SK-N-SH treated with all-trans-retinoic acid at 6 μM for 48 hours (cell line): ENCODE measurements at regions not wholly inside any gene's neighbourhood (a gene's known extent, or its start where the extent isn't known, plus 50 kb on each side); places are given as distances from the start of the nearest gene placed in this dataset.

ENCODE experiments used
- ARNTL ChIP-seq: fragments of 450-650 bp; formaldehyde crosslinking; IDR thresholded peaks from 2 replicates; pipeline ENCODE4 v1.5.0; 2020; ENCODE audit warnings: low read depth, mild to moderate bottlenecking, moderate library complexity, borderline replicate concordance
- BACH2 ChIP-seq: fragments of 250-450 bp; sonication (Bioruptor Pico); IDR thresholded peaks from 2 replicates; pipeline ENCODE4 v1.9.0; 2021; ENCODE audit warnings: mild to moderate bottlenecking, borderline replicate concordance
- CREB5 ChIP-seq: fragments of 250-450 bp; sonication (Bioruptor Pico); IDR thresholded peaks from 2 replicates; pipeline ENCODE4 v1.5.1; 2020; ENCODE audit warnings: low read depth, mild to moderate bottlenecking, moderate library complexity
- CSDC2 ChIP-seq: fragments of 250-450 bp; sonication (Bioruptor Pico); IDR thresholded peaks from 2 replicates; pipeline ENCODE4 v1.5.0; 2020; ENCODE audit warnings: mild to moderate bottlenecking, moderate library complexity
- ISL1 ChIP-seq: fragments of 250-450 bp; sonication (Bioruptor Pico); IDR thresholded peaks from 2 replicates; pipeline ENCODE4 v2.1.2; 2022; ENCODE audit warnings: mild to moderate bottlenecking, moderate library complexity
- OSR1 ChIP-seq: fragments of 250-450 bp; sonication (Bioruptor Pico); IDR thresholded peaks from 2 replicates; pipeline ENCODE4 v1.8.0; 2022; ENCODE audit warnings: moderate library complexity, mild to moderate bottlenecking, inconsistent platforms
- RARB ChIP-seq: fragments of 250-450 bp; sonication (Bioruptor Pico); IDR thresholded peaks from 2 replicates; pipeline ENCODE4 v1.8.0; 2021; ENCODE audit warnings: mild to moderate bottlenecking, moderate library complexity
- SNAI2 ChIP-seq: fragments of 250-450 bp; sonication (Bioruptor Pico); IDR thresholded peaks from 2 replicates; pipeline ENCODE4 v1.5.0; 2020; ENCODE audit warnings: mild to moderate bottlenecking, moderate library complexity
- ZFP3 ChIP-seq: fragments of 250-450 bp; sonication (Bioruptor Pico); IDR thresholded peaks from 2 replicates; pipeline ENCODE4 v1.5.0; 2020; ENCODE audit warnings: mild to moderate bottlenecking, moderate library complexity
- ZFP30 ChIP-seq: fragments of 450-650 bp; formaldehyde crosslinking; IDR thresholded peaks from 2 replicates; pipeline ENCODE4 v1.5.0; 2022; ENCODE audit warnings: mild to moderate bottlenecking, moderate library complexity
- ZNF565 ChIP-seq: fragments of 450-650 bp; formaldehyde crosslinking; conservative IDR thresholded peaks from 2 replicates; pipeline ENCODE4 v1.5.0; 2020; ENCODE audit warnings: low read depth, mild to moderate bottlenecking, moderate library complexity
- TF ChIP-seq, protein P1 (sequence below): fragments of 250-450 bp; sonication (Bioruptor Pico); IDR thresholded peaks from 2 replicates; pipeline ENCODE4 v1.8.0; 2020; ENCODE audit warnings: mild to moderate bottlenecking, moderate library complexity, borderline replicate concordance
- TF ChIP-seq, protein P2 (sequence below): fragments of 250-450 bp; sonication (Bioruptor Pico); IDR thresholded peaks from 2 replicates; pipeline ENCODE4 v1.5.1; 2021; ENCODE audit warnings: mild to moderate bottlenecking, moderate library complexity
- TF ChIP-seq, protein P3 (sequence below): fragments of 250-450 bp; sonication (Bioruptor Pico); IDR thresholded peaks from 2 replicates; pipeline ENCODE4 v1.5.0; 2020; ENCODE audit warnings: mild to moderate bottlenecking, moderate library complexity

GRCh38 chrX:150085881-150086280, 147.6 kb upstream of the EOLA2 start:
- no peak for TF ChIP-seq ARNTL (CRISPR knock-in tag)
- TF ChIP-seq CREB5: no peak
- no peak for TF ChIP-seq CSDC2 (CRISPR knock-in tag)
- TF ChIP-seq ZFP3 (CRISPR knock-in tag): no peak
- no peak for TF ChIP-seq RARB (CRISPR knock-in tag)
- TF ChIP-seq, protein P1, sequence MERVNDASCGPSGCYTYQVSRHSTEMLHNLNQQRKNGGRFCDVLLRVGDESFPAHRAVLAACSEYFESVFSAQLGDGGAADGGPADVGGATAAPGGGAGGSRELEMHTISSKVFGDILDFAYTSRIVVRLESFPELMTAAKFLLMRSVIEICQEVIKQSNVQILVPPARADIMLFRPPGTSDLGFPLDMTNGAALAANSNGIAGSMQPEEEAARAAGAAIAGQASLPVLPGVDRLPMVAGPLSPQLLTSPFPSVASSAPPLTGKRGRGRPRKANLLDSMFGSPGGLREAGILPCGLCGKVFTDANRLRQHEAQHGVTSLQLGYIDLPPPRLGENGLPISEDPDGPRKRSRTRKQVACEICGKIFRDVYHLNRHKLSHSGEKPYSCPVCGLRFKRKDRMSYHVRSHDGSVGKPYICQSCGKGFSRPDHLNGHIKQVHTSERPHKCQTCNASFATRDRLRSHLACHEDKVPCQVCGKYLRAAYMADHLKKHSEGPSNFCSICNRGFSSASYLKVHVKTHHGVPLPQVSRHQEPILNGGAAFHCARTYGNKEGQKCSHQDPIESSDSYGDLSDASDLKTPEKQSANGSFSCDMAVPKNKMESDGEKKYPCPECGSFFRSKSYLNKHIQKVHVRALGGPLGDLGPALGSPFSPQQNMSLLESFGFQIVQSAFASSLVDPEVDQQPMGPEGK: no peak
- TF ChIP-seq SNAI2 (CRISPR knock-in tag): no peak
- TF ChIP-seq, protein P2, sequence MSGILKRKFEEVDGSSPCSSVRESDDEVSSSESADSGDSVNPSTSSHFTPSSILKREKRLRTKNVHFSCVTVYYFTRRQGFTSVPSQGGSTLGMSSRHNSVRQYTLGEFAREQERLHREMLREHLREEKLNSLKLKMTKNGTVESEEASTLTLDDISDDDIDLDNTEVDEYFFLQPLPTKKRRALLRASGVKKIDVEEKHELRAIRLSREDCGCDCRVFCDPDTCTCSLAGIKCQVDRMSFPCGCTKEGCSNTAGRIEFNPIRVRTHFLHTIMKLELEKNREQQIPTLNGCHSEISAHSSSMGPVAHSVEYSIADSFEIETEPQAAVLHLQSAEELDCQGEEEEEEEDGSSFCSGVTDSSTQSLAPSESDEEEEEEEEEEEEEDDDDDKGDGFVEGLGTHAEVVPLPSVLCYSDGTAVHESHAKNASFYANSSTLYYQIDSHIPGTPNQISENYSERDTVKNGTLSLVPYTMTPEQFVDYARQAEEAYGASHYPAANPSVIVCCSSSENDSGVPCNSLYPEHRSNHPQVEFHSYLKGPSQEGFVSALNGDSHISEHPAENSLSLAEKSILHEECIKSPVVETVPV (CRISPR knock-in tag): no peak
- no peak for TF ChIP-seq ZFP30 (CRISPR knock-in tag)
- no peak for TF ChIP-seq ZNF565 (CRISPR knock-in tag)
- TF ChIP-seq OSR1: no peak
- no peak for TF ChIP-seq BACH2 (CRISPR knock-in tag)
- no peak for TF ChIP-seq ISL1 (CRISPR knock-in tag)
- TF ChIP-seq, protein P3, sequence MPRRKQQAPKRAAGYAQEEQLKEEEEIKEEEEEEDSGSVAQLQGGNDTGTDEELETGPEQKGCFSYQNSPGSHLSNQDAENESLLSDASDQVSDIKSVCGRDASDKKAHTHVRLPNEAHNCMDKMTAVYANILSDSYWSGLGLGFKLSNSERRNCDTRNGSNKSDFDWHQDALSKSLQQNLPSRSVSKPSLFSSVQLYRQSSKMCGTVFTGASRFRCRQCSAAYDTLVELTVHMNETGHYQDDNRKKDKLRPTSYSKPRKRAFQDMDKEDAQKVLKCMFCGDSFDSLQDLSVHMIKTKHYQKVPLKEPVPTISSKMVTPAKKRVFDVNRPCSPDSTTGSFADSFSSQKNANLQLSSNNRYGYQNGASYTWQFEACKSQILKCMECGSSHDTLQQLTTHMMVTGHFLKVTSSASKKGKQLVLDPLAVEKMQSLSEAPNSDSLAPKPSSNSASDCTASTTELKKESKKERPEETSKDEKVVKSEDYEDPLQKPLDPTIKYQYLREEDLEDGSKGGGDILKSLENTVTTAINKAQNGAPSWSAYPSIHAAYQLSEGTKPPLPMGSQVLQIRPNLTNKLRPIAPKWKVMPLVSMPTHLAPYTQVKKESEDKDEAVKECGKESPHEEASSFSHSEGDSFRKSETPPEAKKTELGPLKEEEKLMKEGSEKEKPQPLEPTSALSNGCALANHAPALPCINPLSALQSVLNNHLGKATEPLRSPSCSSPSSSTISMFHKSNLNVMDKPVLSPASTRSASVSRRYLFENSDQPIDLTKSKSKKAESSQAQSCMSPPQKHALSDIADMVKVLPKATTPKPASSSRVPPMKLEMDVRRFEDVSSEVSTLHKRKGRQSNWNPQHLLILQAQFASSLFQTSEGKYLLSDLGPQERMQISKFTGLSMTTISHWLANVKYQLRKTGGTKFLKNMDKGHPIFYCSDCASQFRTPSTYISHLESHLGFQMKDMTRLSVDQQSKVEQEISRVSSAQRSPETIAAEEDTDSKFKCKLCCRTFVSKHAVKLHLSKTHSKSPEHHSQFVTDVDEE: no peak
